Non-pigmented ciliary epithelial cell (primary cell): ENCODE measurements at regions not wholly inside any gene's neighbourhood (a gene's known extent, or its start where the extent isn't known, plus 50 kb on each side); places are given as distances from the start of the nearest gene placed in this dataset.
"Not testable (repeated sequence)": the region's sequence is repeated elsewhere in the genome, so short reads cannot be mapped to it uniquely, and the experiment has no call there.

Experiments used
- DNase-seq: peaks from one replicate; pipeline ENCODE4 v3.0.0-alpha.2; 2010; ENCODE audit warnings: low read depth

- no peak for DNase-seq
Observed at GRCh38 chr5:96528826-96529474, 95.9 kb upstream of the PCSK1 start.

GRCh38 chr5:96529559-96529958 lies 96.5 kb upstream of the PCSK1 start:
- DNase-seq: no peak

- DNase-seq: no peak
Observed at GRCh38 chr5:96530901-96531300, 97.9 kb upstream of the PCSK1 start.

GRCh38 chr5:96533371-96533770 lies 100.3 kb upstream of the PCSK1 start:
- DNase-seq: no peak

- peak; percentile 70 for DNase-seq
Observed at GRCh38 chr5:96537386-96537785, 104.3 kb upstream of the PCSK1 start.

- no peak for DNase-seq
Observed at GRCh38 chr5:96538808-96539250, 105.8 kb upstream of the PCSK1 start.

GRCh38 chr5:96546120-96546519 lies 113.1 kb upstream of the PCSK1 start:
- no peak for DNase-seq

- DNase-seq: no peak
Observed at GRCh38 chr5:96547486-96547885, 114.4 kb upstream of the PCSK1 start.

- DNase-seq: no peak
Observed at GRCh38 chr5:96548905-96549304, 113.3 kb upstream of the CAST start.

GRCh38 chr5:96560857-96561256 lies 101.3 kb upstream of the CAST start:
- DNase-seq: not testable (repeated sequence)

- peak; percentile 66 for DNase-seq
Observed at GRCh38 chr5:96562614-96563013, 99.6 kb upstream of the CAST start.

GRCh38 chr5:96563816-96564215 lies 98.4 kb upstream of the CAST start:
- DNase-seq: no peak

GRCh38 chr5:96565582-96566265 lies 96.5 kb upstream of the CAST start:
- peak; percentile 63 for DNase-seq

- DNase-seq: no peak
Observed at GRCh38 chr5:96566833-96567587, 95.2 kb upstream of the CAST start.

GRCh38 chr5:96569332-96569731 lies 92.8 kb upstream of the CAST start:
- no peak for DNase-seq

GRCh38 chr5:96569770-96570169 lies 92.4 kb upstream of the CAST start:
- no peak for DNase-seq

- DNase-seq: peak; percentile 98
Observed at GRCh38 chr5:96572864-96573512, 89.2 kb upstream of the CAST start.

GRCh38 chr5:96573513-96573894 lies 88.7 kb upstream of the CAST start:
- DNase-seq: no peak

- DNase-seq: no peak
Observed at GRCh38 chr5:96576876-96577275, 85.3 kb upstream of the CAST start.

- DNase-seq: no peak
Observed at GRCh38 chr5:96577909-96578308, 84.3 kb upstream of the CAST start.

GRCh38 chr5:96579711-96580110 lies 82.5 kb upstream of the CAST start:
- no peak for DNase-seq

- DNase-seq: no peak
Observed at GRCh38 chr5:96582343-96582742, 79.8 kb upstream of the CAST start.

GRCh38 chr5:96584712-96585111 lies 77.5 kb upstream of the CAST start:
- DNase-seq: no peak
